Activated naive CD8-positive, alpha-beta T cell (primary cell): ENCODE measurements at regions not wholly inside any gene's neighbourhood (a gene's known extent, or its start where the extent isn't known, plus 50 kb on each side); places are given as distances from the start of the nearest gene placed in this dataset.

ENCODE experiments used
- H3K27ac Mint-ChIP-seq: one replicate; pipeline ENCODE4 v1.8.0; 2021; ENCODE audit warnings: mixed read lengths
- H3K27me3 Mint-ChIP-seq: one replicate; pipeline ENCODE4 v1.8.0; 2021; ENCODE audit warnings: mixed read lengths
- H3K36me3 Mint-ChIP-seq: one replicate; pipeline ENCODE4 v1.8.0; 2021; ENCODE audit warnings: mixed read lengths
- H3K4me1 Mint-ChIP-seq: one replicate; pipeline ENCODE4 v1.8.0; 2021; ENCODE audit warnings: low read depth, mixed read lengths
- H3K4me3 Mint-ChIP-seq: one replicate; pipeline ENCODE4 v1.8.0; 2021; ENCODE audit warnings: mild to moderate bottlenecking, mixed read lengths
- H3K9me3 Mint-ChIP-seq: one replicate; pipeline ENCODE4 v1.8.0; 2021; ENCODE audit warnings: low read depth, mixed read lengths

DNA sequence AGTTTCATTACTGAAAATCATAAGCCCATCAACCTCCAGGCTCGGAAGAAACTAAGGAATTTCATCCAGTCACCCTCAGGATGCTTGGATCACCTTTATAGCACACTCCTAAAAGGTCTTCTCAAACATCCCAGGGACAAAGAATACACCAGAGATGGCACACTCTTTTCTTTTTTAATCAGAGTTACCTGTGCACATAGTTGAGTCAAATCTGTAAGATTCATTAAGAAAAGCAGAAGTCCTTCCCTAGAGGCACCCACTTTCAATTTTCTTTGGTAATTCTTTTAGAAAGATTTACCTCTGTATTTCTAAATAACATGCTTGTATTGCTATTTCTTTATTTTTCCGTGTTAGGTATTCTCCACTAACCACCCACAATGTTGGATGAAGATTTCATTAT lies 50.6 kb upstream of the IL6 start:
- Mint-ChIP-seq H3K4me3 (peak overlapping the region; percentile 48), H3K4me1 (peaks cover 79% of the 10 kb centered on the region), H3K27me3 (no peaks in the 10 kb centered on the region), H3K27ac (peak overlapping the region; percentile 62), H3K9me3 (no peaks in the 10 kb centered on the region), H3K36me3 (peaks cover 4% of the 10 kb centered on the region)

DNA sequence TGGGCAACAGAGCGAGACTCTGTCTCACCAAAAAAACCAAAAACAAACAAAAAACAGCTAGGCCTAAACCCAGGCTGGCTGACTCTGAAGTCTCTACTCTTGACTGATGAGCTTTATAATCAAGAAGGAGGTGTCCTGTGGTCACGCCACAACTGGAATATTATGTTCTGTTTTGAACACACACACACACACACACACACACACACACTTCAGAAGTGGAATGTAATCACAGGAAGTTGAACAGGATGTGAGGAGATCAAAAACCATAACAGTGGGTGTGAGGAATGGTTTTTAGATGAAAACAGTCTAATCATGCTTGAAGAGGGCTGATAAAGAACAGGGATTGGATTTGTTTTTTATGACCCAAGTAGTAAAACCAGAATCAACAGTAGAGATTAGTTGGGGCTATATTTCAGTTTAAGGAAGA lies 51.1 kb upstream of the IL6 start:
- Mint-ChIP-seq H3K9me3 (no peaks in the 10 kb centered on the region), H3K36me3 (peaks cover 4% of the 10 kb centered on the region), H3K4me3 (peak overlapping the region; percentile 48), H3K27ac (peak overlapping the region; percentile 68), H3K4me1 (peaks cover 76% of the 10 kb centered on the region), H3K27me3 (no peaks in the 10 kb centered on the region)

GRCh38 chr7:22675421-22675820 lies 51.6 kb upstream of the IL6 start:
- H3K36me3 Mint-ChIP-seq: peaks cover 4% of the 10 kb centered on the region
- no peak overlapping the region for H3K4me3 Mint-ChIP-seq
- peak overlapping the region; percentile 10 for H3K27ac Mint-ChIP-seq
- H3K9me3 Mint-ChIP-seq: no peaks in the 10 kb centered on the region
- no peaks in the 10 kb centered on the region for H3K27me3 Mint-ChIP-seq
- H3K4me1 Mint-ChIP-seq: peaks cover 71% of the 10 kb centered on the region

DNA sequence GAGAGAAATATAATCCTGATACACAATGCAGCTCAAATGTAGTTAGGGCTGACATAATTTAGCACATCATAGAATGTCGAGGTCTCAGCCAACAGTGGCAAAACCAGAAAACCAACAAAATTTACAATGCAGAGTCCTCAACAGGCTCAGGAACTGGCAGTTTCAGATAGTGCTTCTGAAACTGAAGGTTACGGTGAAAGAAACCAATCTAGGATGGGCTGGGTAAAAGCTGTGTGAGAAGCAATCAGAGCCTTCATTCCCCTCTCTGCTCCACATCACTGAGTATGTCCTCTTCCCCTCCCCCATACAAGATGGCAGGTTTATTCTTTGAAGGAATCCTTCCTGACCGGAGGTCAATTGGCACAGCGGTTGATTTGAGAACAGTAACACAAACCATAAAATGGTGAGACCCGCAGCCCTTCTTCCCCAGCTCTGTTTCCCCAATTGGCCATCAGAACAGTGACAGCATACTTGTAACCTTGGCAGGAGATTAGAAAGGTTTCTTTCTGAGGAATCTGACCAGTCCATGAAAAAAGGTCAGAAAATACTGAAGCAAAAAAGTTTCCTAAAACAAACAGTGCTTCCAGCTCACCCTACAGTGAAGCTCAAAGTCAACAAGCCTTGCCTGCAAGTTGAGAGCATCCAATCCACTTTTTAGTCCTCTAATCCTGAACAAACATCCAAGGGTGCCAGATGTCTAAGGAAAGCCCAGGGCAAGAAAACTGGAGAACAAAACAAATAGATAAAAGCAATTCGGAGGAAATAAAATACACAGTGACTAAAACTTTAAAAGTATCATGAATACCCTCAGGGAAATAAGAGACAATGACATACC lies 53.9 kb upstream of the IL6 start:
- Mint-ChIP-seq H3K4me1 (peaks cover 61% of the 10 kb centered on the region), H3K9me3 (no peaks in the 10 kb centered on the region), H3K36me3 (peaks cover 4% of the 10 kb centered on the region), H3K27ac (peak overlapping the region; percentile 37), H3K27me3 (no peaks in the 10 kb centered on the region), H3K4me3 (no peak overlapping the region)

- peaks cover 45% of the 10 kb centered on the region for H3K4me1 Mint-ChIP-seq
- H3K9me3 Mint-ChIP-seq: no peaks in the 10 kb centered on the region
- no peak overlapping the region for H3K4me3 Mint-ChIP-seq
- no peaks in the 10 kb centered on the region for H3K36me3 Mint-ChIP-seq
- H3K27ac Mint-ChIP-seq: no peak overlapping the region
- peaks cover under 1% of the 10 kb centered on the region for H3K27me3 Mint-ChIP-seq
Observed at GRCh38 chr7:22671177-22671879, 55.7 kb upstream of the IL6 start.

- H3K4me3 Mint-ChIP-seq: no peak overlapping the region
- peaks cover 38% of the 10 kb centered on the region for H3K4me1 Mint-ChIP-seq
Observed at GRCh38 chr7:22670422-22670815, 56.6 kb upstream of the IL6 start.

DNA sequence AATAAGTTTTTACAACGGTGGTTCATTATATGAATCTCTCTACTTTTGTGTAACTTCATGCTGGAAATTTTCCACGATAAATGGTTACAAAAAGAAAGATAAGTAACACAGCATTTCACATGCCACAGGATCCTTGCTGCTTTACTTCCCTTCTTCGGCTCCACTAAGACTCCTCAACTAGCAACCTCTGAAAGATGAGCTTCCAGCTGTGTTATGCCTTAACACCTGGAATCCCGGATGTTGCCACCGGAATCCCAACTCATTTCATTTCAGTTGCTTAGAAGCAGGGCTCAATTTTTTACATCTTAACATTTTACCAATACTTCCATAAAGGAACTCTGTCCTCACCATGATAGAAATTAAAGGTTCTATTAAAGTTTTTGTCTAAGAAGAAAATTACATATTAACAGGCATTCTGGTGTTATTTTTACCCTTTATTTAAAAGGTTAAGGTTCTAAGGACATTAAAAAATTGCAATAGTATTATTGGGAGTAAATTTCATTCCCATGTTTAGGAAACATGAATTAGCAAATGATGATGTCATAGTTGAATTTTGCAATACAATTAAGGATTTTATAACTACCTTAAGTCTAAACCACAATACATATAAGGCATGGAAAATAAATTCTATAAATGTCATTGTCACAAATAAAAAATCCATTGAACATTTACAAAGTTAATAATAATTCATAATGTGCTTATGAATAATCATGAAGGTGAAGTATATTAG lies 57.1 kb upstream of the IL6 start:
- Mint-ChIP-seq H3K4me1 (peaks cover 33% of the 10 kb centered on the region), H3K4me3 (no peak overlapping the region), H3K9me3 (no peaks in the 10 kb centered on the region), H3K27me3 (peaks cover 2% of the 10 kb centered on the region), H3K36me3 (no peaks in the 10 kb centered on the region), H3K27ac (no peak overlapping the region)

More at GRCh38 chr7:22670422-22670815, 56.6 kb upstream of the IL6 start:
- H3K27me3 Mint-ChIP-seq: peaks cover 2% of the 10 kb centered on the region
- no peaks in the 10 kb centered on the region for H3K9me3 Mint-ChIP-seq
- no peaks in the 10 kb centered on the region for H3K36me3 Mint-ChIP-seq
- H3K27ac Mint-ChIP-seq: no peak overlapping the region

DNA sequence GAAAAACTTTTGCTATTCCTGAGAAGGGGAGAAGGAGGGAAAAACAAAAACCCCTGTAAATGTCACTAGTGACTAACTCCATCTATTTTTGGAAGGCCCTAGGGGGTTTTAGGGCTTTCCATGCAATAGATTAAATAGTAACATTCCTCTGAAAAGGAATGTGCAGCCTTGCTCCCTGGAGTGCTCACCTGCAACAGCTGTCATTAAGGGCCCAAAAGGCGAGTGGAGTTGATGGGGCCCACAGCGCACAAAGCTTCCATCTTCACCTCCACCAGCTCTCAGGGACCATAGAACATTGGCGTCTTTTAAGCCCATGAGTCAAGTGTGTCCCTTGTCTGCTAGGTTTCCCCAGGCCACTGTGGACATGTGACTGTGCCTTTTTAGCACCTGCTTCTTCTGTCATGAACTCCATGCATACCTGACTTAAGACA lies 58.0 kb upstream of the IL6 start:
- no peak overlapping the region for H3K27ac Mint-ChIP-seq
- H3K4me1 Mint-ChIP-seq: peaks cover 27% of the 10 kb centered on the region
- H3K36me3 Mint-ChIP-seq: no peaks in the 10 kb centered on the region
- H3K9me3 Mint-ChIP-seq: no peaks in the 10 kb centered on the region
- H3K27me3 Mint-ChIP-seq: peaks cover 2% of the 10 kb centered on the region
- H3K4me3 Mint-ChIP-seq: no peak overlapping the region

GRCh38 chr7:22667562-22668239 lies 59.3 kb upstream of the IL6 start:
- Mint-ChIP-seq H3K4me3 (no peak overlapping the region), H3K9me3 (no peaks in the 10 kb centered on the region), H3K4me1 (peaks cover 26% of the 10 kb centered on the region), H3K36me3 (no peaks in the 10 kb centered on the region), H3K27ac (no peak overlapping the region), H3K27me3 (peaks cover 2% of the 10 kb centered on the region)

- Mint-ChIP-seq H3K9me3 (no peaks in the 10 kb centered on the region), H3K4me1 (peaks cover 25% of the 10 kb centered on the region)
Observed at GRCh38 chr7:22667187-22667561, 59.8 kb upstream of the IL6 start.

GRCh38 chr7:22666732-22667131 lies 60.3 kb upstream of the IL6 start:
- Mint-ChIP-seq H3K4me3 (no peak overlapping the region), H3K4me1 (peaks cover 27% of the 10 kb centered on the region), H3K9me3 (no peaks in the 10 kb centered on the region), H3K36me3 (no peaks in the 10 kb centered on the region), H3K27ac (no peak overlapping the region), H3K27me3 (peaks cover 4% of the 10 kb centered on the region)

More at GRCh38 chr7:22667187-22667561, 59.8 kb upstream of the IL6 start:
- no peak overlapping the region for H3K4me3 Mint-ChIP-seq
- H3K36me3 Mint-ChIP-seq: no peaks in the 10 kb centered on the region
- H3K27me3 Mint-ChIP-seq: peaks cover 2% of the 10 kb centered on the region
- no peak overlapping the region for H3K27ac Mint-ChIP-seq

DNA sequence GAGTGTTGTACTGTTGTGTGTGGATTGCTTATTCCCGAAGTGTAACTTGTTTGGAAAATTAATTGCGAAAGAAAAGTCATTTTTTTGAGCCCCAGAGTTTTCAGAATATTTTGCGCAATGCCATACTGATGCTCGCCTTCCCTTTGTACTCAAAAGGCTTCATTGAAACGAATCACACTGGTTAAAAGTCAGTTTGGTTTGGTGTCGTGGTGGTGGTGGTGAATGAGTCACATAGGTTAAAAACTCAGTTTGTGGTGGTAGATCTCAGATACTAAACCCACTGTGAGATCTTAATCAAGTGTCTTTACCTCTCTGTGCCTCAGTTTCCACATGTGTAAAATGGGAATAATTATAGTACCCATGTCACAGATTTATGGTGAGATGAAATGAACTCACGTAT lies 61.1 kb upstream of the IL6 start:
- Mint-ChIP-seq H3K36me3 (no peaks in the 10 kb centered on the region), H3K4me1 (peaks cover 24% of the 10 kb centered on the region), H3K27me3 (peaks cover 9% of the 10 kb centered on the region)

GRCh38 chr7:22664988-22665798 lies 61.8 kb upstream of the IL6 start:
- Mint-ChIP-seq H3K36me3 (no peaks in the 10 kb centered on the region), H3K4me1 (peaks cover 24% of the 10 kb centered on the region), H3K27ac (no peak overlapping the region)

More for the DNA sequence above, 61.1 kb upstream of the IL6 start:
- Mint-ChIP-seq H3K9me3 (no peaks in the 10 kb centered on the region), H3K4me3 (no peak overlapping the region), H3K27ac (no peak overlapping the region)

GRCh38 chr7:22663721-22664120 lies 63.3 kb upstream of the IL6 start:
- Mint-ChIP-seq H3K36me3 (no peaks in the 10 kb centered on the region), H3K4me3 (no peak overlapping the region), H3K4me1 (peaks cover 24% of the 10 kb centered on the region), H3K27me3 (peaks cover 9% of the 10 kb centered on the region), H3K27ac (no peak overlapping the region), H3K9me3 (no peaks in the 10 kb centered on the region)

More at GRCh38 chr7:22664988-22665798, 61.8 kb upstream of the IL6 start:
- Mint-ChIP-seq H3K27me3 (peaks cover 9% of the 10 kb centered on the region), H3K4me3 (no peak overlapping the region), H3K9me3 (no peaks in the 10 kb centered on the region)
